CD4-positive, alpha-beta T cell treated with Interleukin-6 for 4 hours (primary cell): ENCODE measurements at regions not wholly inside any gene's neighbourhood (a gene's known extent, or its start where the extent isn't known, plus 50 kb on each side); places are given as distances from the start of the nearest gene placed in this dataset.
"Not testable (repeated sequence)": the region's sequence is repeated elsewhere in the genome, so short reads cannot be mapped to it uniquely, and the experiment has no call there.

Source experiments
- DNase-seq: peaks from one replicate; pipeline ENCODE4 v3.0.0-alpha.2; 2020; ENCODE audit warnings: mixed read lengths

DNA sequence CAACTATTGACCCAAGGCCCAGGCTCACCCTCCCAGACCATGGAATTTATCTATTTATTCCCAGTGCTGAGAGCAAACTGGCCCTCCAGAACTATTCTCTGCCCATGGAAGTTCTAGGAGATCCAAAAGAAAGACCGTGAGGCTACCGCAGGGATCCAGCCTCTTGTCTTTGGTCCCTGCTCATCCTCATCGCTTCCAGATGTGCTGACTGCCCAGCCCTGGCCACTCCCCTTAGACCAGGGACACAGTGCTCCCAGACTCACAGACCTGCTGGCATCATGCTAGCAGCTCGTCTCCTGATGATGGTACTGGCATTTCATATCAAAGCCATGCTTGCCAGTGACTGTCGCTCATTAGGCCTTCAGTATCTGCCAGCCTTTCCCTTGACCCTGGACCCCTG lies 405.7 kb upstream of the PPP2R3A start:
- DNase-seq, result no peak

DNA sequence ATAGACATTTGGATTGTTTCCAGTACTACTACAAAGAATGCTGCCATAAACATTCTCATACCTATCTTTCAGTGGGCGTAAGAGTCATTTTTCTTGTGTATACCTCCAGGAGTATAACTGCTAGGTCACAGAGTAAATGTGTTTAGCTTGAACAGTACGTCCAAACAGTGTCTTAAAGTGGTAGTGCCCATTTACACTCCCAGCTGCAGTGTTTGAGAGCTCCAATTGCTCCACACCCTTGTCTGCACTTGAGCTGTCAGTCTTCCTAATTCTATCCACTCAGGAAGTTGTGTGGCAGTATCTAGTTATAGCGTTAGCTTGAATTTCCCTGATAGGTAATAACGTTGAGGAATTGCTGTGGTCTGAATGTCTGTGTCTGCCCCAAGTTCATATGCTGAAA lies 404.7 kb upstream of the PPP2R3A start:
- DNase-seq, result no peak

DNA sequence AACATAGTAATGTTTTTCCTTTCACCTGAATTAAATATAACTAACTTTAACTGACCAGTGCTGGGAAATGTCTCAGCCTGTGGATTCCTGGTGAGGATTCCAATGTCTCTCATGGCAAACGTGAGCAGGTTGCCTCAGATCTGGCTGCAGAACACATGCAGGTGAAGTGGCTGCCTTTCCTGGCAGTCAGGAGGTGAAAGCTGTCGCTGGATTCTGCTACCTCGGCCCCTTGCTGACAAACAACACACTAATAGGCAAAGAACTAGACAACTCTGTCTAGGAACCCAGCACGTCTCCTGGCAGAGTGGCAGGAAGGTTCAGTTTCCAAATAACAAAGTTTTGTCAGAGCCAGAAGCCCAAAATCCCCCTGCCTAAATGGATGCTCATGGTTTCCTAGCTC lies 400.8 kb upstream of the PPP2R3A start:
- DNase-seq, result no peak

DNA sequence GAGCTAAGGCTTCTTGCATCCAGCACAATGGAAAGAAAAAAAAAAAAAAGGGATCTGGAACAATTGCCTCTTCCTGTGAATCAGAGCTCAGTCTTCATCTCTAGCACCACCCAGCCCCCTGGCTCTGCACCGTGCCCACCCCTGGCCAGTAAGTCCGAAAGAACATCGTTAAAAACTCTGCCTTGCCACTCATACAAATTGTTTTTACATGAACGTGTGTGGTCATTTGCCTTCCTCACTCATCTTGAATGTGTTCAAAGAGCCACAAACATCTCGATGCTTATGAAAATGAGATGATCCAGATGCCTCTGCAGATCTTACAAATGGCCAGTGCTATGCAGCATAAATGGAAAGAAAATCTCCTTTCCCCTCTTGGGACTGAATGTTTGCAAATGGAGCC lies 400.0 kb upstream of the PPP2R3A start:
- no peak for DNase-seq

DNA sequence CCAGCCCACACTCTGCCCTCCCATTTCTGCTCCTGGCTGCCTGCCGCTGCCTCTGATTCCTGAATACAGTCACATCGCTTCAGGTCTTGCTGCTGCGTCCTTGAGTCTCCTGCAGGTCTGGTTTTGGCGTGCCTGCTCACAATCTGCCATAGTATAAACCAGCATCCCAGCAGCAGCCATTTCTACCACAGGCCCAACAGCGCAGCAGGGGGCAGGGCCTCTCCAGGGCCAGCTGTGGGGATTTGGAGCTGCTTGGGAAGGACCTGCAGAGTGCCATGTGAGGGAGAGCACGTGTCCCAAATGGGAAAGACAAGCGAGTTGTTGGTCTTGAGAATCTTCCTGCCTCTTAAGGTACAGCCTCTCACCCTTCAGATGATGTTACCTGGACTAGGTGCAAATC lies 398.3 kb upstream of the PPP2R3A start:
- DNase-seq, result no peak

DNA sequence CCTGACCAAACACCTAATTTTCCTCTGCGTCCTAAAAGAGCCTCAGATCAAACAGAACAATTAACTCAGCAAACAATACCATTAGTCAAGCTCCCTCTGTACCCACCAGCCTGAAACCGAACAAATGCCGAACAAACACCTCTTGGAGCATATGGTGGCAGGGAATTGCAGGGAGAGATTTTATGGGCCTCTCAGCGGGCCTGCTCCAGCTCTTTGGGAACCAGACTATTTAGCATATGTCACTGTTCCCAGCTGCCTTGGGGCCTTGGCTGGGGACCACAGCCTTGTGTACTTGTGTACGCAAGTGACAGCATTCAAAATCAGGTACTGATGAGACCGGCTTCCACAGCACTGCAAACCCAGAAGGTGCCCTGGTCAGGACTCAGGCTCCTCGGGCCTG lies 388.8 kb upstream of the PPP2R3A start:
- DNase-seq, result no peak

DNA sequence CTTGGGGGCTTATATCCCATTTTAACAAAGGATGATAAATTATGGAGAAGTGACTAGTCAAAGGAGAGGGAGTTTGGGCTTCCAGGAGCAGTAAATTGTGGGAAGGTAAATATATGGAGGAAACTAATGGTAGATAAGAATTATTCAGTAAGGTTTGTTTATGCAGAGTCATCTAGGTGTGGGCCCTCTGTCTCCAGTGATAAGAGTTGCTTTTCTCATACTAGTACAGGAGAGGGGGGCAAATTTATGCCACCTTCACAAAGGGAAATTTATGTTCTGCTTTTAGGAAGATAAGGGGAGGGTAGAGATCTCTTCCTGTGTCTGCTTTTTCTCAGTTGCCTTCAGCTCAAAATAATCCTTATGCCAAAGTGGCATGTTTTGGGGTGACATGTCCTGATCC lies 383.7 kb upstream of the PPP2R3A start:
- no peak for DNase-seq

DNA sequence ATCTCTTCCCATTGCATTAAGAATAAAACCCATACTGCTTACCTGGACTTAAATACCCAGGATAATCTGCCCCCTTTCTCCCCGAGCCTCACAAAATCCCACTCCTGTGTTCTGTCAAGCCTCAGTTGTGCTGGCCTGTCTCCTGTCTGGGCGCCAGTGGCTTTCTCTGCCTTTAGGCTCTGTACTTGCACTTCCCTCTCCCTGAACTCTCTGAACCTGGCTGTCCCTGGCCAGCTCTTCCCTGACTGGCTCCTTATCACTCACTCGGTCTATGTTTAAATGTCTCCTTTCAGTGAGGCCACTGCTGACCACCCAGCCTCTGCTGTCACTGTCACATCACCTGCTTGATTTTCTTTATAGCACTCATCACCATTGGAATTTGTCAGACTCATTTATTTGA lies 382.7 kb upstream of the PPP2R3A start:
- DNase-seq, result no peak

DNA sequence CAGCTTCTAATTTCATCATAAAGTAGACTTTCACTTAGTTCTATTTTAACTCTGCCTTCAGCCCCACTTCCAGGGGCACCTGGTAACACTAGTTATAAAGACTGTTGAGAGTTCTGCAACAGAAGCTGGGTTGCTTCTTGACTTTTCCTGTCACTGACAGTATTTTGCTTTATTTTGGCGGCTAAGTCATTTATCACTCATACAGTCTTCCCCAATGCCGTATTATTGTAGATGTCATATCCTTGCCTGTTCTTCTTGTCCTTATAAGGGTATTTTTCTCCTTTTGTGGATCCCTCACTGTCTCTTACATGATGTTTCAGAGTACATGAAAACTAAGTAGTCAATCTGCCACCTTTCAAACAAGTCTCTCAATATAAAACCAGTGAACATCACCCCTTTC lies 369.0 kb upstream of the PPP2R3A start:
- DNase-seq, result no peak

DNA sequence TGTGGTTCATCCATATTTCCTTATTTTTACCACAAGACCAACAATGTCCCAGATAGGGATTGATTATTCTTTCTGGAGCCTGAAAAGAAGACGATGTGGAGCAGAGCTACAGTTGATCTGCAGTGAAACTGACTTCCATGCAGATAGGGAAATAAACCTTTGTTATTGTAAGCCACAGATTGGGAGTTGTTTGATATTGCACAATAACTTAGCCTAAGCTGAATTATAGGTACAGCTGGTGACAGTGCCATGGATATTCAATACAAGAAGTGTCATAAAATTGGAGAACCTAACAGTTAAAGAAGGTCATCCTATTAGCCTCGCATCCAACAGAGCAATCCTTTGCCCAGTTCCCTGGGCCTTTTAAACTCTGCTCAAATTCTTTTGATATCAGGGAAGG lies 367.7 kb upstream of the PPP2R3A start:
- DNase-seq, result no peak

DNA sequence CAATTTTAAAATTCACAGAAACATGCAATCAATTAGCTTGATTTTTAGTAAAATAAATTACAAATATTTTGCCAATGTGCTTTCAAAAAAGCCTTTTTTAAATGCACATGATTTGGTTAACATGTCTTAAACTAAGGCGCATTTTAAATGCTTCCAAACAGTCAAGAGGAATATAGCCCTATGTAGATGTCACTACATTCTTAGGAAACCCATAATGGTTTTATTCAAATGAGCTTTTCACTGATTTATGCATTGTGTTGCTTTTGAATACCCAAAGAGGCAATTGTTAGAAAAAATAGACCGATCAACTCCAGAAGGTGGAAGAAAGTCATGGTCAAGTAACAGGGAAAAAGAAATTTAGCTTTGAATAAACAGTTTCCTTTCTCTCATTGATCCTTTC lies 366.9 kb upstream of the PPP2R3A start:
- DNase-seq, result no peak

DNA sequence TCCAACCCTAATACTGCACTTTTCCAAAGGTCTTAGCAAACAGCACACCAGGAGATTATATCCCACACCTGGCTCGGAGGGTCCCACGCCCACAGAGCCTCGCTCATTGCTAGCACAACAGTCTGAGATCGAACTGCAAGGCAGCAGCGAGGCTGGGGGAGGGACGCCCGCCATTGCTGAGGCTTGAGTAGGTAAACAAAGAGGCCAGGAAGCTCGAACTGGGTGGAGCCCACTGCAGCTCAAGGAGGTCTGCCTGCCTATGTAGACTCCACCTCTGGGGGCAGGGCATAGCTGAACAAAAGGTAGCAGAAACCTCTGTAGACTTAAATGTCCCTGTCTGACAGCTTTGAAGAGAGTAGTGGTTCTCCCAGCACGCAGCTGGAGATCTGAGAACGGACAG lies 361.0 kb upstream of the PPP2R3A start:
- DNase-seq, result not testable (repeated sequence)

DNA sequence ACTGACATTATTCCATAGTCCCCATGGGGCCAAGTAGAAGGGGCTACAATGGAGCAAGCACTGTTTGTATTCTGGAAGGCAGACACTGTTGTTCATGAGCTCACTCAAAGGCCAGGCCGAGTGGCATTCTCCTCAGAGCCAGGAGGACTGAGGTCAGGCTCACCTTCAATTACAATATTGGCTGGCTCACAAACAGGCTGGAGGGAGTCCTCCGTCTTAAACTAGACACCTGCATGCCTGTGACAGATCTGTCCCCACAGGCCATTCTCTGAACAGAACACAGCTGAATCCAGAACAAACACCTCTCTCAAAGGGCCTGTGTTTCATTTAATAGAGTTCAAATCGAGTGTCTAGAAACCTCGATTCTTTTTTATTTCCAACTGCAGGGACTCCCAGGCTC lies 347.4 kb upstream of the PPP2R3A start:
- no peak for DNase-seq

DNA sequence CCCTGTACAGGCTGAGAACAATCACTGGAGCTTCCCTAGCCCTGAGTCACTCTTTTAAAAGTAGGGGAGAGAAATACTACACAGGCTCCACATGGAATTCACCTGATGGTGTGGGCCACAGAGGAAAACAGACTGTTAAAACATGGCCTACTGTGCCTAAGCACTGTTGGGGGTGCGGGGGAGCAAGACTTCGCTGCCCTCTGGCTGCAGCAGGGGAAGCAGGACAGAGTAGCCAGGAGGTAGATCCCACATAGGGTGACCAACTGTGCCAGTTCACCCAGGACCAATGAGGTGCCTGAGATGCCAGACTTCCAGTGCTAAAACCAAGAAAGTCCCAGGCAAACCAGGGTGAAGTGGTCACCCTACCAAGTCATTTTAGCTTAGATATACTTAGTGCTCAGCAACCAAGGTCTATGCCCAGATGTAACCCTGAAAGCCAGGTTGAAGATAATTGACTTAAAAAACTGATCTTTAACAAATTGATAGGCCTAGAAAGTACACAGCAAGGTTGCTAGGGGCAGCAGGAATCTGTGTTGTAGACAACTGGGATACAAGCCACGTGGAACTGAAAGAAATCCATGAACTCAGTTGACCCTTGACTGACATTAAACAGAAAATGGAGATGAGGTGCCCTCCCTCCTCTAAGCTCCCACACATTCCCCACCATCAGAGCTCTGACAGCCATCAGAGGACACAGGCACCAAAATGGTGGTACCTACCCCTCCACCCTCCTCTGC lies 344.2 kb upstream of the PPP2R3A start:
- no peak for DNase-seq

DNA sequence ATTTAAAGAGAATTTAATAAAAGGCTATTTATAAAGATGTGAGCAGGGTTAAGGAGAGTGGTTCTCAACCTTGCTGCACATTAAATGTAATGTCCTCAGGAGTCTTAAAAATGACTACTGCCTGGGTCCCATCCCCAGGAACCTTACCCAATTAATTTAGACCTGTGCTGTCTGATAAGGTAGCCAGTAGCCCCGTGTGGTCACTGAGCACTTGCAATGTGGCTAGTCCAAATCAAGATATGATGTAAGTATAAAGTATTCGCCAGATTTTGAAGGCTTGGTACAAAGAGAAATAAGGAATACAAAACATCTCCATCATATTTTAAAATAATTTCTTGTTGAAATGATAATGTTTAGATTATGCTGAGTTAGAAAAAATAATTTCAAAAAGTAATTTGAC lies 343.3 kb upstream of the PPP2R3A start:
- DNase-seq, result no peak

DNA sequence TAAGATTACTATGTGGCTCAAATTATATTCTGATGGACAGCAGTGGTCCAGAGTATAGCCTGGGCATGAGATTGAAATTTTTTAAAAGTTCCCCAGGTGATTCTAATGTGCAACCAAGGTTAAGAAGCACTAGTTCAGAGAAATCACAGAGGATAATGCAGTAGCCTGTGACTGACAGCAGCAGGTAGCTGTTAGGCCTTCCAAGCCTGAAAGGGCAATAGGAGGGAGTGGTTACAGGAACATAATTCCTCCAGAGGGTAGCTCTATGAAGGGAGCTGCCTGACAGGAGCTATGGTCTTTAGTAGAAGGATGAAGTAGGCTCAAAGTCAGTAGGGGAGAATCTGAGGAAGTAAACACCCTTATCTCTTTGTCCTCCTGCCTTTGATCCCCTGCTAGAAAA lies 342.9 kb upstream of the PPP2R3A start:
- DNase-seq, result no peak

DNA sequence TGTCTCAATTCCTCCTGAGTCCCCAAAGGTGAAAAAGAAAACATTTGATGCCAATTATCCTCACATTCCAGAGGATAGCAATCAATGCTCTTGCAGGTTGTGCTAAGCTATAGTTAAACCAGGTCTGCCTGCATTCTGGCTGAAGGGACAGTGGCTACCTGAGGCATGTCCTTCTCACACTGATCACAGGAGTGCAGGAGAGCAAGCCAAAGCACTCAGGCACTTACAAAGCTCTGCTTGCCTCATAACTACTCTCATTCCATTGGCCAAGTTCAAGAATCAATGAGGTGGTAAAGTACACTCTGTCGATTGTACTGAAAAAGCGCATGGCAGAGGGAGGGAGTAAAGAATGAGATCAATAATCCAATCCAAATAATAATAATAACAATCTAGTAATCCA lies 342.0 kb upstream of the PPP2R3A start:
- no peak for DNase-seq

DNA sequence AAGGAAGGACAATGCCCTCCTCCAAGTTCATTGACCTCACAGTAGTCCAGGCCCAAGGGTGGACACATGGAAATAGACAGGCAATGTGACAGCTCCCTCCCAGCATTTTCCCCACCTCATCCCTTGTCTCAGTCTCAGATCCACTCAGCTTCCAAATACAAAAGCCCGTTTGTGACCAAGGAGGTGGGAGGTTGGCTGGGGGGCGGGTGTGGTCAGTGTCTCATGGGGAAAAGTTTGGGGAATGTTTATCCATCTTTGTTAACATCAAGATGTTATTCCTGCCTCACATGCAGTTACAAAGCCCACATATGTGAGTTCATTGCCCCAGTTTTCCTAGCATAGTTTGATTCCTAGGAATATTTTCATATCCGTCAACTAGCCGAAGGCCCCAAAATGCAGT lies 338.5 kb upstream of the PPP2R3A start:
- no peak for DNase-seq

DNA sequence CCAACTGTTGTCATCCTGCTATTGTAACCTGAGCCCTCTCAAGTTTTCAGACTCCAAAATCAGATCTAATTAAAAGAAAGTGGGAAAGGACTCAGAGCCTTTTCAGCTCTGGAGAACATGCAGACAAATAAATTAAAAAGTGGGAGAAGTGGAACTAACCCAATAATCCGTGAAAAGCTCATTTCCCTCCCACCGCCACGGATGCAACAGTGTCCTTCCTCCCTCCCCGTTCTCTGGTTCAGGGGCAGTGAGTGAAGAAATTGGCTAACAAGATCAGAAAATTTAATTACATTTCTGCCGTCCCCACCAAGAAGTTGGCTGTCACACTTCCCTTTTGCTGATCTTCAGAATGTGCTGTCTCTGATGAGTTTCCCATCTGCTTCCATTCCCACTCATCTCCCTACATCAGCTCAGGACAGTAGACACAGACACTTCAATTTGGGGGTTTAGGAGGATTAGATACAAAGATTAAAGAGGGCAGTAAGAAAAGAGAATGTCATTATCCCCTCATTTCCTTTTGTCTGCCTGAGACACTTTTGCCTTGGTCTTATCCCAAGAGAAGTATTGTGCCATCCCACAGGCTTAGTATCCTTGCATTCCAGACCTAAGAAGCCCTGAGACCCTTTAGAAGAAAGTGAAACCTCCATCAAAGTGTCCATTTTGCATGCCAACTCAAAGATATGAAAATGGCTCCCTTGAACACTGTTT lies 335.7 kb upstream of the PPP2R3A start:
- no peak for DNase-seq

DNA sequence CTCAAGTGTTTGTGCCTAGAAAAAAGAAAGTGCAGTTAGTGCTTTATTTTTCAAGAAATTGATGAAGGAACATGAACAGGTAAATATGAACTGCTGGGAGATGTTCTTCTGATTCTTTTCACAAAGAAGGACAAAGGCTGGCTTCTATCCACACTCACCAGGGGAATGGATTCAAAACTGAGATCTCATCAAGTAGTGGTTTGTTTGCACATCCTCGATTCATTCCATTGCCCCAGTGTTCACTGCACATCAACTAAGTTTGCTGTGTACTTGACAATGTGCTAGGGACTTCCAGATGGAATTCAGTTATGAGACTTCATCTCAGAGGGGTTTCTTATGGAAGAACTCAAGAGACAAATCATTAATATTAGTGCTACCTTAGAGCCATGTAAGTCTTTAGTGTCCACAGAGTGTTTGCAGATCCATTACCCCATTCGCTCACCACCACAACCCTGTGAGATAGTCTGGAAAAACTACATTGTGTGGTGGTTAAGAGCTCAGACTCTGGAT lies 332.9 kb upstream of the PPP2R3A start:
- DNase-seq, result no peak

DNA sequence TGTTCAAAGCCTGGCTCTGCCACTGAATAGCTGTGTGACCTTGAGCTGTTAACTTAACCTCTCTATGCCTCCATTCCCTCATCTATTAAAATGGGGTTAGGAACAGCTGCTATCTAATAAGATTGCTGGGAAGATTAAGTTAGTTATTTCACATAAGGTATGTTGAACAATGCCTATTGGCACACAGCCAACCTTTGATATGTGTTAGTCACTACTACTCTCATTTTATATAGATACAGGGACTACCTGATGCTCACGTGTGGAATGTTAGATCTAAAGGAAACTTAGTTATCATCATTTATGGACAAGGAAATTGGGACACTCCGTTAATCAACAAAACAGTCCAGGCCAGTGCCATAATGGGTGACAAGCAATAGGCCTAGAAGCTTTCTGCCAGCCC lies 332.4 kb upstream of the PPP2R3A start:
- no peak for DNase-seq

DNA sequence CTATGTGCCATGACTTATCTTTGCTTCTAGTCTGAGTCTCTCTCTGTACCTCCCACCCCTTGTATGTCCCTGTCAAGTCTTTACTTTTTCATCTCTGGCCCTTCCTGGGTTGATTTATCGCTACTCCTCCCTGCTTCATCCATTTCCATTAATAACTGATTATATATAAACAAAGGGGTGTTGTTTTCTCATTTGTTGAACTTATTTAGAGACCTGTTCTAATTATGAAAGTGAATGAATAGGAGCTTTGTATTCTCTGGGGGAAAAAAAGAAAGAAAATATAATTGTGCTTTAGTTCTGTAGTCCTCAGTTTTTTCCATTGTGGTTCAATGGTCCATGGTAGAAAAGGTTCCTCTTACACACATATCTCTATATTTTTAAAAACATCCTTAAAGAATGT lies 328.9 kb upstream of the PPP2R3A start:
- DNase-seq, result no peak

DNA sequence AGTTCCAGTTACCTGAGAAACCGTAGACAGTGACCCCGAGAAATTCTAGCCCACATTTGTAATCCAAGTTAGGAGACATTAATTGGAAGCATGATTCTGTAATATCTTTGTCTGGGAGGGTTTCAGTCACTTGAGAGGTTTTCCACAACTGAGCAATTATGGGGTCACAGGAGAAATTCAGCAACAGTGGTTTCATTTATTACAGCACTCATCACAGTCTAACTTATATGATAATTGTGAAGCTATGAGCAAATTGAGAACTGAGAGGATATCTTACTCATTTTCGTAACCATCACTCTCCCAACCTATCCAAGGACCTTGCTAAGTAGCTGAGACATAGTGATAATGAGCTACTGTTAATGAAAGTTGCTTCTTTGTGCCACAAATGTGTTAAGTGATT lies 328.5 kb upstream of the PPP2R3A start:
- no peak for DNase-seq

DNA sequence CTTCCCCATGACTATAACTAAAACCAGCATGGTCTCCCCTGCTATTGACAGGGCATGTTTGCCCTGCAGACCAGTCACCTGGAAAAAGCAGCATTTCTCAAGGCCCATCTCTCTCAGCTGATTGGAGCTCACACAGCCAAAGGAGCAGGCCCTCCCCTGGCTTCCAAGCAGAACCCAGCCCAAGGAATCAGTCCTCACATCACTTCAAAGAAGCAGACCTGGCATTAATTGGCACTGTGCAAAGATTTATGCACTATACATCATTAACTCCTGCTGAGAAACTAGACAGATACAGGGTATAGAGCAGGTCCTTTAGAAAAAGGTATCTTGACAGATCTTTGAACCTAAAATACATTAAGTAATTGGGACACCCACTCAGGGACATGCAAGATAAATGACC lies 323.8 kb upstream of the PPP2R3A start:
- no peak for DNase-seq

DNA sequence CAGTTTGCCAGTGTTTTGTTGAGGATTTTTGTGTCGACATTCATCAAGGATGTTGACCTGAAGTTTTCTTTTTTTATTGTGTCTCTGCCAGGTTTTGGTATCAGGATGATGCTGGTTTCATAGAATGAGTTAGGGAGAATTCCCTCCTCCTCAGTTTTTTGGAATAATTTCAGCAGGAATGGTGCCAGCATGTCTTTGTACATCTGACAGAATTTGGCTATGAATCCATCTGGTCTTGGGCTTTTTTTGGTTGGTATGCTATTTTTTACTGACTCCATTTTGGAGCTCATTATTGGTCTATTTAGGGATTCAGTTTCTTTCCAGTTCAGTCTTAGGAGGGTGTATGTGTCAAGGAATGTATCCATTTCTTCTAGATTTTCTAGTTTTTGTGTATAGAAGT lies 320.0 kb upstream of the PPP2R3A start:
- no peak for DNase-seq
